Mononuclear cell (primary cell): ENCODE measurements at regions not wholly inside any gene's neighbourhood (a gene's known extent, or its start where the extent isn't known, plus 50 kb on each side); places are given as distances from the start of the nearest gene placed in this dataset.

Experiments used
- H3K27me3 ChIP-seq: 2 replicates; pipeline ENCODE4 v1.6.0; 2011; ENCODE audit warnings: low read length, control low read depth; ENCODE audit not compliant: insufficient read depth
- H3K4me1 ChIP-seq: 2 replicates; pipeline ENCODE4 v1.5.1; 2011; ENCODE audit warnings: mild to moderate bottlenecking, low read length, control low read depth; ENCODE audit not compliant: insufficient read depth
- H3K4me3 ChIP-seq: 2 replicates; pipeline ENCODE4 v1.5.1; 2011; ENCODE audit warnings: mild to moderate bottlenecking, low read length, moderate library complexity
- H3K9me3 ChIP-seq: 2 replicates; pipeline ENCODE4 v1.5.1; 2011; ENCODE audit warnings: low read depth, mild to moderate bottlenecking, control low read depth, low read length

- Histone ChIP-seq H3K9me3 (no peaks in the 10 kb centered on the region), H3K27me3 (no peaks in the 10 kb centered on the region), H3K4me3 (no peak overlapping the region), H3K4me1 (no peaks in the 10 kb centered on the region)
Measured at GRCh38 chr10:79013406-79013987, 55.3 kb upstream of the ZMIZ1 start.

GRCh38 chr10:79014796-79015195, 54.0 kb upstream of the ZMIZ1 start:
- no peak overlapping the region for H3K4me3 ChIP-seq
- no peaks in the 10 kb centered on the region for H3K9me3 ChIP-seq
- H3K4me1 ChIP-seq: no peaks in the 10 kb centered on the region
- no peaks in the 10 kb centered on the region for H3K27me3 ChIP-seq

- no peaks in the 10 kb centered on the region for H3K27me3 ChIP-seq
Measured at GRCh38 chr10:79017882-79018520, 50.8 kb upstream of the ZMIZ1 start.

GRCh38 chr10:79018521-79019011, 50.2 kb upstream of the ZMIZ1 start:
- Histone ChIP-seq H3K27me3 (no peaks in the 10 kb centered on the region), H3K4me3 (no peak overlapping the region), H3K4me1 (no peaks in the 10 kb centered on the region), H3K9me3 (no peaks in the 10 kb centered on the region)

More at GRCh38 chr10:79017882-79018520, 50.8 kb upstream of the ZMIZ1 start:
- no peaks in the 10 kb centered on the region for H3K9me3 ChIP-seq
- H3K4me1 ChIP-seq: no peaks in the 10 kb centered on the region
- H3K4me3 ChIP-seq: no peak overlapping the region
